HepG2 (cell line): ENCODE measurements at regions not wholly inside any gene's neighbourhood (a gene's known extent, or its start where the extent isn't known, plus 50 kb on each side); places are given as distances from the start of the nearest gene placed in this dataset.
A peak's percentile ranks its signal among the peaks of the same experiment; 100 is the strongest.

Experiments used
- ATAC-seq: fragments of 200-7000 bp; cut with Tn5 transposase; 3 replicates; pipeline ENCODE4 v1.9.1; 2020; ENCODE audit warnings: mild to moderate bottlenecking, moderate library complexity
- BruUV-seq: library from RNA; stranded (reverse); fragments of 400-500 nt; replicated peaks from 2 replicates; lab custom pipeline; 2021; lab: Mats Ljungman, UMichigan
- CTCF ChIA-PET: fragments of 300-600 bp; formaldehyde crosslinking; extraction: SDS; loops from one replicate; lab custom pipeline; 2021; ENCODE audit warnings: low total read pairs, inconsistent platforms, low intra/inter-chr PET ratio; lab: Yijun Ruan, JAX
- POLR2A ChIA-PET: fragments of 350-600 bp; sonication (Branson Sonifier 250); formaldehyde crosslinking; loops from one replicate; lab custom pipeline; 2020; ENCODE audit warnings: antibody characterized with exemption, inconsistent platforms; lab: Yijun Ruan, JAX
- DNase-seq: peaks from one replicate; pipeline ENCODE4 v3.0.0-alpha.2; 2015; ENCODE audit warnings: low spot score
- FAIRE-seq: peaks from 3 replicates; lab custom pipeline; 2011; peaks lifted over from hg19 to GRCh38; lab: Jason Lieb, UNC
- H2AFZ ChIP-seq: one replicate; pipeline ENCODE4 v1.6.1; 2011; ENCODE audit warnings: low read length, inconsistent platforms
- H3K27ac ChIP-seq: fragments of 300-600 bp; 3 replicates; pipeline ENCODE4 v1.8.0; 2011; ENCODE audit warnings: mixed run types, mild to moderate bottlenecking, mixed read lengths, low read length, inconsistent platforms; ENCODE audit not compliant: insufficient read depth; ENCODE audit errors: extremely low read length
- H3K27me3 ChIP-seq, 2 experiments: fragments of 200-600 bp in 1 of 2; 2 replicates in 1 of 2; 3 replicates in 1 of 2; pipeline versions ENCODE4 v1.6.0 to v1.8.0; 2011; ENCODE audit warnings: low read length in 2 of 2, mild to moderate bottlenecking in 2 of 2, moderate library complexity in 2 of 2, inconsistent platforms in 1 of 2; ENCODE audit not compliant: insufficient read depth in 2 of 2, control insufficient read depth in 1 of 2
- H3K36me3 ChIP-seq, 2 experiments: fragments of 200-600 bp in 1 of 2; replicated peaks in 1 of 2; 2 replicates in 1 of 2; 3 replicates in 1 of 2; pipeline versions ENCODE4 v1.5.1 to v1.8.0; 2011; ENCODE audit warnings: low read length in 2 of 2, inconsistent platforms in 1 of 2; ENCODE audit not compliant: insufficient read depth in 2 of 2, control insufficient read depth in 1 of 2
- H3K4me1 ChIP-seq: 2 replicates; pipeline ENCODE4 v1.5.1; 2012; ENCODE audit warnings: low read length, inconsistent platforms; ENCODE audit not compliant: insufficient read depth
- H3K4me2 ChIP-seq: 2 replicates; pipeline ENCODE4 v1.6.0; 2011; ENCODE audit warnings: low read depth, low read length, inconsistent platforms
- H3K4me3 ChIP-seq, 3 experiments: fragments of 200-600 bp in 1 of 3; sonication (generic), shearing (Covaris generic) in 1 of 3; replicated peaks in 1 of 3; 2 replicates each; pipeline ENCODE4 v1.5.1; 2011 to 2016; ENCODE audit warnings: low read length in 3 of 3, inconsistent platforms in 2 of 3, low read depth in 2 of 3, mild to moderate bottlenecking in 2 of 3, control low read depth in 1 of 3, mixed read lengths in 1 of 3; ENCODE audit not compliant: insufficient read depth in 1 of 3
- H3K79me2 ChIP-seq: one replicate; pipeline ENCODE4 v1.6.1; 2011; ENCODE audit warnings: low read length, inconsistent platforms; ENCODE audit not compliant: insufficient read depth
- H3K9ac ChIP-seq: 2 replicates; pipeline ENCODE4 v1.6.0; 2011; ENCODE audit warnings: mild to moderate bottlenecking, low read depth, low read length, inconsistent platforms; ENCODE audit not compliant: insufficient read depth
- H3K9me3 ChIP-seq: 2 replicates; pipeline ENCODE4 v1.5.1; 2012; ENCODE audit warnings: mild to moderate bottlenecking, low read length
- H4K20me1 ChIP-seq: 2 replicates; pipeline ENCODE4 v1.6.0; 2011; ENCODE audit warnings: inconsistent platforms, mild to moderate bottlenecking, low read length, moderate library complexity; ENCODE audit not compliant: insufficient read depth
- ARNT2 ChIP-seq: sonication (generic); formaldehyde crosslinking; IDR thresholded peaks from 2 replicates; pipeline ENCODE4 v1.8.0; 2022; ENCODE audit warnings: mild to moderate bottlenecking, low read depth, missing genetic modification reagents, moderate library complexity
- HOXD1 ChIP-seq: sonication (generic); formaldehyde crosslinking; IDR thresholded peaks from 2 replicates; pipeline ENCODE4 v1.5.0; 2020; ENCODE audit warnings: missing genetic modification reagents
- NR1H2 ChIP-seq: sonication (generic); formaldehyde crosslinking; IDR thresholded peaks from 2 replicates; pipeline ENCODE4 v1.8.1; 2022; ENCODE audit warnings: low read depth, missing genetic modification reagents, borderline replicate concordance
- ZNF383 ChIP-seq: sonication (generic); formaldehyde crosslinking; IDR thresholded peaks from 2 replicates; pipeline ENCODE4 v1.4.0; 2020; ENCODE audit warnings: missing genetic modification reagents, mild to moderate bottlenecking, borderline replicate concordance
- ZSCAN9 ChIP-seq: IDR thresholded peaks from 2 replicates; pipeline ENCODE4 v1.6.1; 2016; ENCODE audit warnings: borderline replicate concordance
- WGBS: methylation state at CpG from one replicate; pipeline ENCODE4 v1.1.6; 2017; ENCODE audit warnings: low lambda C conversion rate; 5-methylcytosine and 5-hydroxymethylcytosine counted together
- in situ Hi-C: cut with HindIII; loops from 2 replicates; pipeline ENCODE4 v1.10.0; 2017; ENCODE audit warnings: low pct_unique_long_range_greater_than_20kb; ENCODE audit not compliant: extremely low pct_ligation_motif_present
- intact Hi-C: fragments of 100-400 bp; cut with micrococcal nuclease; formaldehyde crosslinking; loops from one replicate; pipeline ENCODE4 v1.10.0; 2022; ENCODE audit not compliant: unreplicated experiment
- TF ChIP-seq, protein P1 (sequence below): sonication (generic); formaldehyde crosslinking; IDR thresholded peaks from 2 replicates; pipeline ENCODE4 v1.5.0; 2020; ENCODE audit warnings: mild to moderate bottlenecking, missing genetic modification reagents, borderline replicate concordance

DNA sequence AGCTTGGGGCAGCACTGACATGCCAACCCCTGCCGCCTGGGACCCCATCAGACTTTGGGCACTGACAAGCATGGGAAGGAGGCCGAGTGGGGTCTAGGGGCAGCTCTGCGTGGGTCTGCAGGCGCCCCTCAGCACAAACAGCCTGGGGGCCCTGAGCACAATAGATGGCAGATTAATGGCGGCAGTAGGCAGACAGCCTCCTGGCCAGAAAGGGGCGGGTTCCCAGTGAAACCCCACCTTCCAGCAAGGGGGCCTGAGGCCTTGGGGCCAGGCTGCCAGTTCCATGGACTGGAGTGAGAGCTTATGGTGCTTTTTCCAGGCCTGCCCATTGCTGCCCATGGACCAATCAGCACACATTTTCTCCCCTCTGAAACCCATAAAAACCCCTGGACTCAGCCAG, 2031.2 kb downstream of the EFNA5 start (continued):
- TF ChIP-seq, protein P1, sequence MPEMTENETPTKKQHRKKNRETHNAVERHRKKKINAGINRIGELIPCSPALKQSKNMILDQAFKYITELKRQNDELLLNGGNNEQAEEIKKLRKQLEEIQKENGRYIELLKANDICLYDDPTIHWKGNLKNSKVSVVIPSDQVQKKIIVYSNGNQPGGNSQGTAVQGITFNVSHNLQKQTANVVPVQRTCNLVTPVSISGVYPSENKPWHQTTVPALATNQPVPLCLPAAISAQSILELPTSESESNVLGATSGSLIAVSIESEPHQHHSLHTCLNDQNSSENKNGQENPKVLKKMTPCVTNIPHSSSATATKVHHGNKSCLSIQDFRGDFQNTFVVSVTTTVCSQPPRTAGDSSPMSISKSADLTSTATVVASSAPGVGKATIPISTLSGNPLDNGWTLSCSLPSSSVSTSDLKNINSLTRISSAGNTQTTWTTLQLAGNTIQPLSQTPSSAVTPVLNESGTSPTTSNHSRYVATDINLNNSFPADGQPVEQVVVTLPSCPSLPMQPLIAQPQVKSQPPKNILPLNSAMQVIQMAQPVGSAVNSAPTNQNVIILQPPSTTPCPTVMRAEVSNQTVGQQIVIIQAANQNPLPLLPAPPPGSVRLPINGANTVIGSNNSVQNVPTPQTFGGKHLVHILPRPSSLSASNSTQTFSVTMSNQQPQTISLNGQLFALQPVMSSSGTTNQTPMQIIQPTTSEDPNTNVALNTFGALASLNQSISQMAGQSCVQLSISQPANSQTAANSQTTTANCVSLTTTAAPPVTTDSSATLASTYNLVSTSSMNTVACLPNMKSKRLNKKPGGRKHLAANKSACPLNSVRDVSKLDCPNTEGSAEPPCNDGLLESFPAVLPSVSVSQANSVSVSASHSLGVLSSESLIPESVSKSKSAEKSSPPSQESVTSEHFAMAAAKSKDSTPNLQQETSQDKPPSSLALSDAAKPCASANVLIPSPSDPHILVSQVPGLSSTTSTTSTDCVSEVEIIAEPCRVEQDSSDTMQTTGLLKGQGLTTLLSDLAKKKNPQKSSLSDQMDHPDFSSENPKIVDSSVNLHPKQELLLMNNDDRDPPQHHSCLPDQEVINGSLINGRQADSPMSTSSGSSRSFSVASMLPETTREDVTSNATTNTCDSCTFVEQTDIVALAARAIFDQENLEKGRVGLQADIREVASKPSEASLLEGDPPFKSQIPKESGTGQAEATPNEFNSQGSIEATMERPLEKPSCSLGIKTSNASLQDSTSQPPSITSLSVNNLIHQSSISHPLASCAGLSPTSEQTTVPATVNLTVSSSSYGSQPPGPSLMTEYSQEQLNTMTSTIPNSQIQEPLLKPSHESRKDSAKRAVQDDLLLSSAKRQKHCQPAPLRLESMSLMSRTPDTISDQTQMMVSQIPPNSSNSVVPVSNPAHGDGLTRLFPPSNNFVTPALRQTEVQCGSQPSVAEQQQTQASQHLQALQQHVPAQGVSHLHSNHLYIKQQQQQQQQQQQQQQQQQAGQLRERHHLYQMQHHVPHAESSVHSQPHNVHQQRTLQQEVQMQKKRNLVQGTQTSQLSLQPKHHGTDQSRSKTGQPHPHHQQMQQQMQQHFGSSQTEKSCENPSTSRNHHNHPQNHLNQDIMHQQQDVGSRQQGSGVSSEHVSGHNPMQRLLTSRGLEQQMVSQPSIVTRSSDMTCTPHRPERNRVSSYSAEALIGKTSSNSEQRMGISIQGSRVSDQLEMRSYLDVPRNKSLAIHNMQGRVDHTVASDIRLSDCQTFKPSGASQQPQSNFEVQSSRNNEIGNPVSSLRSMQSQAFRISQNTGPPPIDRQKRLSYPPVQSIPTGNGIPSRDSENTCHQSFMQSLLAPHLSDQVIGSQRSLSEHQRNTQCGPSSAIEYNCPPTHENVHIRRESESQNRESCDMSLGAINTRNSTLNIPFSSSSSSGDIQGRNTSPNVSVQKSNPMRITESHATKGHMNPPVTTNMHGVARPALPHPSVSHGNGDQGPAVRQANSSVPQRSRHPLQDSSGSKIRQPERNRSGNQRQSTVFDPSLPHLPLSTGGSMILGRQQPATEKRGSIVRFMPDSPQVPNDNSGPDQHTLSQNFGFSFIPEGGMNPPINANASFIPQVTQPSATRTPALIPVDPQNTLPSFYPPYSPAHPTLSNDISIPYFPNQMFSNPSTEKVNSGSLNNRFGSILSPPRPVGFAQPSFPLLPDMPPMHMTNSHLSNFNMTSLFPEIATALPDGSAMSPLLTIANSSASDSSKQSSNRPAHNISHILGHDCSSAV: no peak
- TF ChIP-seq ZNF383 (CRISPR knock-in tag): no peak
- TF ChIP-seq HOXD1 (CRISPR knock-in tag): no peak
- no peak for TF ChIP-seq NR1H2
- no peak for TF ChIP-seq ARNT2 (CRISPR knock-in tag)

DNA sequence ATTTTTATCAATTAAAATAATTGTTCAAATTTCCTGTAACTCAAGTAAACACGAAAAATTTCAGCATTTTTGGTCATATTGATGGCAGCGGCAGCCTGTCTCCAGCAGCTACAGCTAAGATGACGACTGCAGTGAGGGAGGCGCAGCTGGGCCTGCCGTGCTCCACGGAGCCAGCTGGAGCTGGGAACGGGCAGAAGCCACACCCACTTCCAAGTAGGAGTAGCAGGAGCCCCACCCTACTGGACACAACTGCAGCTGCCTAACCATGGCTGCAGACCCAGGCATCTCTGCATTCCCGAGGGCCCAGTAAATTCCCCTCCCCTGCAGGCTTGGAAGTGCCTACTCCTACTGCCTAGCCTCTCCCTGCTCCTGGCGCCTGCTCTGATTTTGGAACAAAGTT, 2031.7 kb downstream of the EFNA5 start:
- Histone ChIP-seq H2AFZ (no peak overlapping the region), H4K20me1 (no peaks in the 10 kb centered on the region), H3K36me3 (no peaks in the 10 kb centered on the region), H3K4me2 (no peak overlapping the region), H3K9me3 (no peaks in the 10 kb centered on the region), H3K27ac (no peak overlapping the region), H3K9ac (no peak overlapping the region), H3K79me2 (no peaks in the 10 kb centered on the region), H3K4me3 (no peak overlapping the region), H3K27me3 (no peaks in the 10 kb centered on the region; a peak in 1 of 5 replicates), H3K4me1 (no peaks in the 10 kb centered on the region)
- in situ Hi-C loops: no loop called here
- ATAC-seq: peak; percentile 73
- no peak for FAIRE-seq
- POLR2A ChIA-PET: no interaction called here
- CTCF ChIA-PET: no interaction called here
- 23% methylated on average over 6 of the region's 9 CpGs for WGBS
- peak; percentile 0 for DNase-seq
- BruUV-seq: no TSS peak
- TF ChIP-seq ZSCAN9 (CRISPR knock-in tag): no peak
- intact Hi-C loops: no loop called here
